B cell (primary cell): ENCODE measurements at regions not wholly inside any gene's neighbourhood (a gene's known extent, or its start where the extent isn't known, plus 50 kb on each side); places are given as distances from the start of the nearest gene placed in this dataset.

Experiments
- ATAC-seq: fragments of 200-7000 bp; cut with Tn5 transposase; one replicate; pipeline ENCODE4 v1.10.0; 2021; ENCODE audit warnings: low read depth, mild to moderate bottlenecking, moderate number of reproducible peaks, moderate library complexity
- CTCF ChIA-PET: fragments of 350-600 bp; sonication (Branson Sonifier 250); formaldehyde crosslinking; loops from one replicate; lab custom pipeline; 2021; ENCODE audit warnings: antibody characterized with exemption, inconsistent platforms; lab: Charles Lee
- POLR2A ChIA-PET: fragments of 350-600 bp; sonication (Branson Sonifier 250); formaldehyde crosslinking; loops from one replicate; lab custom pipeline; 2021; ENCODE audit warnings: antibody characterized with exemption; lab: Charles Lee
- DNase-seq: peaks from one replicate; pipeline ENCODE4 v3.0.0; 2013
- H2AFZ ChIP-seq: 2 replicates; pipeline ENCODE4 v1.6.1; 2012; ENCODE audit warnings: mild to moderate bottlenecking, low read depth, low read length; ENCODE audit not compliant: insufficient read depth, poor library complexity, severe bottlenecking
- H3K27ac ChIP-seq, 2 donors: 1 replicate in 1 of 2; 2 replicates in 1 of 2; pipeline ENCODE4 v1.5.1; 2012 to 2013; ENCODE audit warnings: low read length in 2 of 2, mild to moderate bottlenecking in 2 of 2, moderate library complexity in 1 of 2
- H3K27me3 ChIP-seq, 4 experiments: fragments of 200-600 bp in 1 of 4; sonication (generic) in 1 of 4; replicated peaks in 1 of 4; 1 replicate in 2 of 4; 2 replicates in 2 of 4; pipeline versions ENCODE4 v1.6.1 to v1.7.0; 2013 to 2016; ENCODE audit warnings: low read length in 3 of 4, mild to moderate bottlenecking in 2 of 4, mixed read lengths in 1 of 4, moderate library complexity in 1 of 4; ENCODE audit not compliant: insufficient read depth in 4 of 4, control insufficient read depth in 3 of 4; ENCODE audit errors: control extremely low read depth in 1 of 4
- H3K36me3 ChIP-seq, 2 experiments: replicated peaks in 1 of 2; 1 replicate in 1 of 2; 2 replicates in 1 of 2; pipeline versions ENCODE4 v1.6.1 to v1.7.1; 2013; ENCODE audit warnings: low read length in 1 of 2; ENCODE audit not compliant: insufficient read depth in 2 of 2, control insufficient read depth in 1 of 2; ENCODE audit errors: control extremely low read depth in 1 of 2, extremely low read depth in 1 of 2
- H3K4me1 ChIP-seq, 2 donors: fragments of 200-600 bp in 1 of 2; sonication (generic) in 1 of 2; 1 replicate in 1 of 2; 2 replicates in 1 of 2; pipeline versions ENCODE4 v1.5.1 to v1.6.1; 2013 to 2017; ENCODE audit warnings: low read length in 2 of 2; ENCODE audit not compliant: control insufficient read depth in 2 of 2, insufficient read depth in 2 of 2
- H3K4me2 ChIP-seq: replicated peaks from 2 replicates; pipeline ENCODE3; 2012; ENCODE audit warnings: mild to moderate bottlenecking, low read depth, low read length; ENCODE audit not compliant: poor library complexity, severe bottlenecking
- H3K4me3 ChIP-seq, 5 experiments: fragments of 200-600 bp in 1 of 5; sonication (generic) in 1 of 5; 1 replicate in 3 of 5; 2 replicates in 2 of 5; pipeline versions ENCODE4 v1.5.1 to v1.7.0; 2011 to 2016; ENCODE audit warnings: low read length in 4 of 5, mild to moderate bottlenecking in 4 of 5, low read depth in 2 of 5, control low read depth in 1 of 5, moderate library complexity in 1 of 5; ENCODE audit not compliant: insufficient read depth in 1 of 5; ENCODE audit errors: control extremely low read depth in 1 of 5, extremely low read depth in 1 of 5
- H3K79me2 ChIP-seq: fragments of 200-600 bp; sonication (generic); one replicate; pipeline ENCODE4 v1.6.0; 2016; ENCODE audit warnings: low read length; ENCODE audit not compliant: control insufficient read depth, insufficient read depth
- H3K9ac ChIP-seq: fragments of 200-600 bp; sonication (generic); 2 replicates; pipeline ENCODE4 v1.6.1; 2017; ENCODE audit warnings: mild to moderate bottlenecking, low read length, moderate library complexity
- H3K9me3 ChIP-seq, 3 donors: one replicate each; pipeline versions ENCODE4 v1.6.1 to v1.7.1; 2013; ENCODE audit warnings: low read length in 2 of 3; ENCODE audit not compliant: control insufficient read depth in 2 of 3, insufficient read depth in 1 of 3; ENCODE audit errors: control extremely low read depth in 1 of 3
- H4K20me1 ChIP-seq: 2 replicates; pipeline ENCODE4 v1.6.0; 2012; ENCODE audit warnings: mild to moderate bottlenecking, low read length; ENCODE audit not compliant: insufficient read depth, control insufficient read depth, poor library complexity, severe bottlenecking
- H3K27ac Mint-ChIP-seq: one replicate; pipeline ENCODE4 v1.8.0; 2021; ENCODE audit warnings: mixed read lengths
- H3K27me3 Mint-ChIP-seq: one replicate; pipeline ENCODE4 v1.8.0; 2021; ENCODE audit warnings: mixed read lengths
- H3K4me1 Mint-ChIP-seq: one replicate; pipeline ENCODE4 v1.8.0; 2021; ENCODE audit warnings: mixed read lengths
- H3K4me3 Mint-ChIP-seq: one replicate; pipeline ENCODE4 v1.8.0; 2021; ENCODE audit warnings: mixed read lengths
- H3K9me3 Mint-ChIP-seq: one replicate; pipeline ENCODE4 v1.8.0; 2022; ENCODE audit warnings: mixed read lengths; ENCODE audit not compliant: insufficient read depth
- CTCF ChIP-seq: fragments of 200-600 bp; IDR thresholded peaks from one replicate; pipeline ENCODE4 v1.8.0; 2022; ENCODE audit warnings: antibody characterized with exemption, mild to moderate bottlenecking
- EZH2 ChIP-seq: IDR thresholded peaks from 2 replicates; pipeline ENCODE4 v1.6.1; 2012; ENCODE audit warnings: borderline replicate concordance, low read depth, mild to moderate bottlenecking, moderate library complexity, low read length; ENCODE audit not compliant: insufficient read depth, poor library complexity, severe bottlenecking
- WGBS: methylation state at CpG from one replicate; pipeline ENCODE4 v1.1.5; 2013; ENCODE audit warnings: missing lambda C conversion rate; ENCODE audit not compliant: insufficient coverage; 5-methylcytosine and 5-hydroxymethylcytosine counted together
- intact Hi-C: fragments of 100-400 bp; cut with micrococcal nuclease; formaldehyde crosslinking; loops from one replicate; pipeline ENCODE4 v1.10.0; 2022

DNA sequence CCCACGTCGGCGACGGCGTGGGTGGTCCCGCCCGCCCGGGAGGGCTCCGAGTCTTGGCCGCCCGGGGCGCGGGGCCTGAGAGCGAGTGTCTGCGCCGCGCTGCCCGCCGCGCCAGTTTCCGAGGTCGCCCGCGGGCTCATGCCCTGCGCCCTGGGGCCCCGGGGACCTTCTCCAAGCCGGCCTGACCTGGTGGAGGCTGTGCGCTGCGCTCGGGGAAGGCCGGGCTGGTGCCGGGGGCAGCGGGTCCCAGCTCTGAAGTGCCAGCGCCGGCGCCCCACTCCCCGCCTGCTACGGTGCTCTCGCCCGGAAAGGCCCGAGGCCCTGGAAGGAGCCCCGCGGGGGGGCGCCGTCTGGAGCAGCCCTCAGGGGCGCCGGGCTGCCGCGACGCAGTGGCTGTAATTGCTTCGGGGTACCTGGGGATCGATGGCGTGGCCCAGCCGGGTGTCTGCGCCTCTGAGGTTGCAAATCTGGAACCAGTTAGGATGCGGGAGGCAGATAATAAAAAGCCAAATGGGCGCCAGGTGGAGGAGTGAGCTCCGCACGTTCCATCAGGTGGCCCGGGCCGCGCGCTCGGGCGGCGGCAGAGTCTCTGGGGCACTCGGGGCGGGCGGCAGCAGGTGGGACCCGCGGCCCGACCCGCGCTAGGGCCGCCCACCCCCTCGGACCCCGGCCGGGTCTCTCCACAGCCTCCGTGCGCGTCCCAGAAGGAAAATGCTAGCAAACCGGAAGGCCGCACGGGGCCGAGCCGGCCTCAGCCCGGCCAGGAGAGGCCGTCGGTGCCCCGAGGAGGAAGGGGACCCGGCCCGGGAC is 102.3 kb upstream of the DIO3 start:
- 5% methylated on average over 92 of the region's 92 CpGs for WGBS
- no peaks in the 10 kb centered on the region for H3K79me2 ChIP-seq
- Mint-ChIP-seq H3K9me3 (no peaks in the 10 kb centered on the region), H3K27ac (no peak overlapping the region), H3K27me3 (peaks cover 45% of the 10 kb centered on the region), H3K4me3 (no peak overlapping the region), H3K4me1 (peaks cover 4% of the 10 kb centered on the region)
- peak overlapping the region; percentile 33 for H3K4me2 ChIP-seq
- DNase-seq (no peak), ATAC-seq (no peak)
- intact Hi-C loops = no loop called here
- no peak overlapping the region for H3K27ac ChIP-seq
- H3K27me3 ChIP-seq = peaks cover 0 to 33% (median 5%) of the 10 kb centered on the region in 4 experiments
- ChIA-PET CTCF (no interaction called here), POLR2A (no interaction called here)
- no peak for TF ChIP-seq CTCF
- H4K20me1 ChIP-seq = no peaks in the 10 kb centered on the region
- no peak overlapping the region for H3K4me3 ChIP-seq
- H2AFZ ChIP-seq = peak overlapping the region; percentile 22
- H3K4me1 ChIP-seq = peaks cover 0 to 5% of the 10 kb centered on the region in 2 donors
- H3K36me3 ChIP-seq = no peaks in the 10 kb centered on the region
- H3K9ac ChIP-seq = no peak overlapping the region
- no peaks in the 10 kb centered on the region for H3K9me3 ChIP-seq

GRCh38 chr14:101459551-101459900 is 101.8 kb upstream of the DIO3 start:
- Mint-ChIP-seq H3K4me3 (no peak overlapping the region), H3K4me1 (peaks cover 4% of the 10 kb centered on the region), H3K9me3 (no peaks in the 10 kb centered on the region), H3K27me3 (peaks cover 40% of the 10 kb centered on the region), H3K27ac (no peak overlapping the region)
- intact Hi-C loops = no loop called here
- no peak overlapping the region for H3K4me3 ChIP-seq
- no peak overlapping the region for H3K9ac ChIP-seq
- H3K4me2 ChIP-seq = peak overlapping the region; percentile 33
- H3K4me1 ChIP-seq = peaks cover 0 to 5% of the 10 kb centered on the region in 2 donors
- H3K36me3 ChIP-seq = no peaks in the 10 kb centered on the region
- TF ChIP-seq CTCF (no peak), EZH2 (no peak)
- ChIA-PET POLR2A (no interaction called here), CTCF (no interaction called here)
- DNase-seq = no peak
- H3K9me3 ChIP-seq = no peaks in the 10 kb centered on the region
- WGBS = 9% methylated on average over 7 of the region's 14 CpGs
- no peak for ATAC-seq
- H3K27ac ChIP-seq = no peak overlapping the region
- no peaks in the 10 kb centered on the region for H4K20me1 ChIP-seq
- no peaks in the 10 kb centered on the region for H3K79me2 ChIP-seq
- H3K27me3 ChIP-seq = peaks cover 0 to 33% (median 5%) of the 10 kb centered on the region in 4 experiments
- peak overlapping the region; percentile 22 for H2AFZ ChIP-seq
